CD14-positive monocyte (primary cell): ENCODE measurements at regions not wholly inside any gene's neighbourhood (a gene's known extent, or its start where the extent isn't known, plus 50 kb on each side); places are given as distances from the start of the nearest gene placed in this dataset.

Experiments
- DNase-seq, 3 donors: peaks; one replicate each; pipeline ENCODE4 v3.0.0-alpha.2; 2011 to 2022
- H2AFZ ChIP-seq: 2 replicates; pipeline ENCODE4 v1.6.0; 2012; ENCODE audit warnings: mild to moderate bottlenecking, low read depth, low read length, inconsistent platforms; ENCODE audit not compliant: insufficient read depth, poor library complexity, severe bottlenecking
- H3K27ac ChIP-seq, 2 donors: 1 replicate in 1 of 2; 2 replicates in 1 of 2; pipeline ENCODE4 v1.5.1; 2012 to 2013; ENCODE audit warnings: low read length in 2 of 2, control low read depth in 1 of 2, inconsistent platforms in 1 of 2, low read depth in 1 of 2, mild to moderate bottlenecking in 1 of 2
- H3K27me3 ChIP-seq, 2 donors: one replicate each; pipeline versions ENCODE4 v1.6.0 to v1.6.1; 2011 to 2013; ENCODE audit warnings: low read length in 2 of 2; ENCODE audit not compliant: control insufficient read depth in 2 of 2, insufficient read depth in 2 of 2
- H3K36me3 ChIP-seq, 2 donors: replicated peaks in 1 of 2; 1 replicate in 1 of 2; 2 replicates in 1 of 2; pipeline versions ENCODE4 v1.5.1 to v1.6.1; 2012 to 2013; ENCODE audit warnings: low read length in 2 of 2, control low read depth in 1 of 2, inconsistent platforms in 1 of 2, mild to moderate bottlenecking in 1 of 2; ENCODE audit not compliant: insufficient read depth in 2 of 2, control insufficient read depth in 1 of 2
- H3K4me1 ChIP-seq, 2 donors: 1 replicate in 1 of 2; 2 replicates in 1 of 2; pipeline versions ENCODE4 v1.5.1 to v1.6.1; 2012 to 2013; ENCODE audit warnings: low read length in 2 of 2, control low read depth in 1 of 2, inconsistent platforms in 1 of 2, mild to moderate bottlenecking in 1 of 2, moderate library complexity in 1 of 2; ENCODE audit not compliant: insufficient read depth in 2 of 2, control insufficient read depth in 1 of 2
- H3K4me2 ChIP-seq: replicated peaks from 2 replicates; pipeline ENCODE3; 2012; ENCODE audit warnings: low read length, moderate library complexity, mild to moderate bottlenecking; ENCODE audit not compliant: poor library complexity, severe bottlenecking; ENCODE audit errors: extremely low read depth
- H3K4me3 ChIP-seq, 3 experiments: fragments of 200-600 bp in 1 of 3; sonication (generic) in 1 of 3; replicated peaks in 1 of 3; 1 replicate in 2 of 3; 2 replicates in 1 of 3; pipeline ENCODE4 v1.5.1; 2011 to 2013; ENCODE audit warnings: low read length in 3 of 3, mild to moderate bottlenecking in 3 of 3, control low read depth in 2 of 3, low read depth in 2 of 3, inconsistent platforms in 1 of 3, moderate library complexity in 1 of 3
- H3K79me2 ChIP-seq: 2 replicates; pipeline ENCODE4 v1.6.0; 2012; ENCODE audit warnings: mild to moderate bottlenecking, control low read depth, inconsistent platforms, low read length, moderate library complexity; ENCODE audit not compliant: insufficient read depth
- H3K9ac ChIP-seq: 2 replicates; pipeline ENCODE4 v1.6.0; 2017; ENCODE audit warnings: low read length, mild to moderate bottlenecking; ENCODE audit not compliant: insufficient read depth, poor library complexity, severe bottlenecking
- H3K9me3 ChIP-seq, 2 donors: replicated peaks in 1 of 2; 1 replicate in 1 of 2; 2 replicates in 1 of 2; pipeline versions ENCODE4 v1.5.1 to v1.6.1; 2012 to 2013; ENCODE audit warnings: low read length in 2 of 2, control low read depth in 1 of 2; ENCODE audit not compliant: control insufficient read depth in 1 of 2, insufficient read depth in 1 of 2
- H4K20me1 ChIP-seq: 2 replicates; pipeline ENCODE4 v1.6.0; 2012; ENCODE audit warnings: mild to moderate bottlenecking, low read length, control low read depth, moderate library complexity; ENCODE audit not compliant: insufficient read depth
- H3K27ac Mint-ChIP-seq, 7 donors: one replicate each; pipeline ENCODE4 v1.8.0; 2020; ENCODE audit warnings: mild to moderate bottlenecking in 7 of 7, mixed read lengths in 7 of 7, moderate library complexity in 6 of 7, inconsistent platforms in 2 of 7
- H3K27me3 Mint-ChIP-seq, 3 donors: one replicate each; pipeline ENCODE4 v1.8.0; 2021 to 2022; ENCODE audit warnings: low read depth in 3 of 3, mild to moderate bottlenecking in 3 of 3, mixed read lengths in 3 of 3, moderate library complexity in 3 of 3, inconsistent platforms in 1 of 3
- H3K36me3 Mint-ChIP-seq, 2 donors: one replicate each; pipeline ENCODE4 v1.8.0; 2020; ENCODE audit warnings: mixed read lengths in 2 of 2, inconsistent platforms in 1 of 2, mild to moderate bottlenecking in 1 of 2
- H3K4me1 Mint-ChIP-seq: one replicate; pipeline ENCODE4 v1.8.0; 2020; ENCODE audit warnings: mild to moderate bottlenecking, mixed read lengths
- H3K4me3 Mint-ChIP-seq, 2 donors: one replicate each; pipeline ENCODE4 v1.8.0; 2020; ENCODE audit warnings: mild to moderate bottlenecking in 2 of 2, mixed read lengths in 2 of 2, moderate library complexity in 1 of 2
- H3K9me3 Mint-ChIP-seq, 7 donors: one replicate each; pipeline ENCODE4 v1.8.0; 2020 to 2022; ENCODE audit warnings: mixed read lengths in 7 of 7, mild to moderate bottlenecking in 6 of 7, moderate library complexity in 6 of 7, inconsistent platforms in 2 of 7
- CTCF ChIP-seq: fragments of 200-600 bp; IDR thresholded peaks from one replicate; pipeline ENCODE4 v1.8.0; 2022; ENCODE audit warnings: antibody characterized with exemption, mild to moderate bottlenecking
- WGBS: methylation state at CpG from one replicate; pipeline ENCODE4 v1.1.5; 2013; ENCODE audit warnings: missing lambda C conversion rate; ENCODE audit not compliant: insufficient coverage; 5-methylcytosine and 5-hydroxymethylcytosine counted together
- intact Hi-C, 2 donors: fragments of 100-400 bp; cut with micrococcal nuclease; formaldehyde crosslinking; loops; one replicate each; pipeline versions ENCODE4 v1.15.0 to v1.15.1; 2023

GRCh38 chr3:25872200-25872877 is 82.4 kb downstream of the OXSM start:
- Histone ChIP-seq H3K4me3 (no peak overlapping the region), H3K27ac (no peak overlapping the region), H3K9me3 (no peaks in the 10 kb centered on the region), H3K9ac (no peak overlapping the region), H3K4me2 (no peak overlapping the region), H3K4me1 (no peaks in the 10 kb centered on the region), H3K27me3 (no peaks in the 10 kb centered on the region), H3K36me3 (no peaks in the 10 kb centered on the region), H4K20me1 (no peaks in the 10 kb centered on the region), H2AFZ (no peak overlapping the region), H3K79me2 (no peaks in the 10 kb centered on the region)
- no CpG with 5 or more reads among the region's 3 CpGs for WGBS
- Mint-ChIP-seq H3K36me3 (no peaks in the 10 kb centered on the region), H3K4me1 (peaks cover 5% of the 10 kb centered on the region), H3K4me3 (no peak overlapping the region), H3K27me3 (peaks cover 0 to 2% (median 1%) of the 10 kb centered on the region in 3 donors), H3K27ac (no peak overlapping the region), H3K9me3 (peaks cover 2 to 20% (median 7%) of the 10 kb centered on the region in 7 donors)
- no peak for TF ChIP-seq CTCF
- intact Hi-C loops, result no loop called here
- no peak for DNase-seq

GRCh38 chr3:25883492-25883891 is 93.6 kb downstream of the OXSM start:
- DNase-seq, result no peak
- no peak overlapping the region for H3K4me3 Mint-ChIP-seq
- no CpG with 5 or more reads among the region's 1 CpG for WGBS

More at GRCh38 chr3:25883492-25883891, 93.6 kb downstream of the OXSM start:
- H3K36me3 ChIP-seq, result no peaks in the 10 kb centered on the region
- no peaks in the 10 kb centered on the region for H3K27me3 ChIP-seq
- peaks cover 0 to 19% (median 5%) of the 10 kb centered on the region in 7 donors for H3K9me3 Mint-ChIP-seq
- H3K4me2 ChIP-seq, result no peak overlapping the region
- intact Hi-C loops, result no loop called here
- no peak overlapping the region for H3K4me3 ChIP-seq
- TF ChIP-seq CTCF, result no peak
- H3K4me1 ChIP-seq, result no peaks in the 10 kb centered on the region
- H3K9ac ChIP-seq, result no peak overlapping the region
- H3K27ac ChIP-seq, result no peak overlapping the region
- H4K20me1 ChIP-seq, result no peaks in the 10 kb centered on the region
- H3K27ac Mint-ChIP-seq, result no peak overlapping the region
- no peaks in the 10 kb centered on the region for H3K79me2 ChIP-seq
- H3K36me3 Mint-ChIP-seq, result no peaks in the 10 kb centered on the region
- H3K9me3 ChIP-seq, result no peaks in the 10 kb centered on the region
- no peaks in the 10 kb centered on the region for H3K4me1 Mint-ChIP-seq
- no peak overlapping the region for H2AFZ ChIP-seq
- peaks cover 0 to 2% (median 0%) of the 10 kb centered on the region in 3 donors for H3K27me3 Mint-ChIP-seq
